Astrocyte of the cerebellum (primary cell): ENCODE measurements at regions not wholly inside any gene's neighbourhood (a gene's known extent, or its start where the extent isn't known, plus 50 kb on each side); places are given as distances from the start of the nearest gene placed in this dataset.
A peak's percentile ranks its signal among the peaks of the same experiment; 100 is the strongest.

Experiments
- DNase-seq: peaks from one replicate; pipeline ENCODE4 v3.0.0-alpha.2; 2011; ENCODE audit warnings: low read depth
- H3K4me3 ChIP-seq: 2 replicates; pipeline ENCODE4 v1.5.1; 2011; ENCODE audit warnings: mild to moderate bottlenecking, low read depth, low read length, moderate library complexity
- CTCF ChIP-seq: IDR thresholded peaks from 2 replicates; pipeline ENCODE4 v1.5.1; 2012; ENCODE audit warnings: low read length, low read depth, moderate library complexity, mild to moderate bottlenecking; ENCODE audit errors: missing control alignments
- in situ Hi-C: cut with HindIII; loops from 2 replicates; pipeline ENCODE4 v1.10.0; 2017; ENCODE audit warnings: low sequenced_read_pairs

DNA sequence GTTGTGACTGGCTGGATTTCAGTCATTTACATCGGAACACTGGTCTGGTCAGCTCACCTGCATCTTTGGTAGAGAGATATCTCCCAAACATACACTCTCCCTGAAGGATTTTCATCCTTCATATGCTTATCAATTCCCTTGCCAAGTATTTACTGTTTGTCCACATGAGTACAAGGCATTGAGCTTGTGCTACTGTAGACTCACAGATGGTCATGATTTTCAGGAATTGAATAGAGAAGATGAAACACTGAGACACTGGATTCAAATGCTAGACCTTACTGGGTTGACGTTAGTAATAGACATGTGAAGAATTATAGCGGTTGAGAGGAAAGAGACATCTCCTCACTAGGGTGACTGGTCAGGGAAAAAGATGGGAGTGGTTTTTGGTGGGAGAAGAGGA, 62.9 kb upstream of the ABL1 start:
- no peak for TF ChIP-seq CTCF
- in situ Hi-C loops, result no loop called here
- no peak overlapping the region for H3K4me3 ChIP-seq
- no peak for DNase-seq

- TF ChIP-seq CTCF, result no peak
- DNase-seq, result no peak
- H3K4me3 ChIP-seq, result no peak overlapping the region
- in situ Hi-C loops, result no loop called here
Measured at GRCh38 chr9:130774183-130774582, 60.9 kb upstream of the ABL1 start.

DNA sequence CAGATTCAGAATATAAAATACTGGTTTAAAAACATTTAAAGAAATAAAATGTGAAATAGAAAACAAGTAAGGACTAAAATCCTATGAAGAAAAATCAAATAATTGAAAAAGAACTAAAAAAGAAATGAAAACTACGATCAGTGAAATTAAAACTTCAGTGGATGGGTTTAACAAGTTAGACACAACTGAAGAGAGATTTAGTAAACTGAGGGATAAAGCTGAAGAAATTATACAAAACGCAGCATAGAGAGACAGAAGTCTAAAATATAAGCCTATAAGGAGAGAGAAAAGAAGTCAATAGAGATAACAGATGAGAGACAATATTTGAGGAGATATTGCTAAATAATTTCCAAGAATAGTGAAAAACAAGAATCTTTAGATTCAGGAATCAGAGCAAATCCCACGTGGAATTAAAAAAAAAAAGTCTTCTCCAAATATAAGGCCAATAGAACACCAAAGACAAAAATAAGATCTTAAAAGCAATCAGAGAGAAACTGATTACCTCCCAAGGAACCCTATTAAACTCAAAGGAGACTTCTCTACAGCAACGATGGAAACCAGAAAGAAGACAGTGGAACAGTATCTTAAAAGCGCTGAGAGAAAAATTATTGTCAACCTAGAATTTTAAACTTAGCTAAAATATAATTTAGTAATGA, 59.6 kb upstream of the ABL1 start:
- in situ Hi-C loops, result no loop called here
- DNase-seq, result no peak
- no peak overlapping the region for H3K4me3 ChIP-seq
- TF ChIP-seq CTCF, result no peak

GRCh38 chr9:130779153-130779855, 55.8 kb upstream of the ABL1 start:
- DNase-seq, result no peak
- in situ Hi-C loops, result no loop called here
- TF ChIP-seq CTCF, result no peak
- no peak overlapping the region for H3K4me3 ChIP-seq

GRCh38 chr9:130780415-130780814, 54.6 kb upstream of the ABL1 start:
- no peak for DNase-seq
- no peak for TF ChIP-seq CTCF
- in situ Hi-C loops, result no loop called here
- H3K4me3 ChIP-seq, result no peak overlapping the region

DNA sequence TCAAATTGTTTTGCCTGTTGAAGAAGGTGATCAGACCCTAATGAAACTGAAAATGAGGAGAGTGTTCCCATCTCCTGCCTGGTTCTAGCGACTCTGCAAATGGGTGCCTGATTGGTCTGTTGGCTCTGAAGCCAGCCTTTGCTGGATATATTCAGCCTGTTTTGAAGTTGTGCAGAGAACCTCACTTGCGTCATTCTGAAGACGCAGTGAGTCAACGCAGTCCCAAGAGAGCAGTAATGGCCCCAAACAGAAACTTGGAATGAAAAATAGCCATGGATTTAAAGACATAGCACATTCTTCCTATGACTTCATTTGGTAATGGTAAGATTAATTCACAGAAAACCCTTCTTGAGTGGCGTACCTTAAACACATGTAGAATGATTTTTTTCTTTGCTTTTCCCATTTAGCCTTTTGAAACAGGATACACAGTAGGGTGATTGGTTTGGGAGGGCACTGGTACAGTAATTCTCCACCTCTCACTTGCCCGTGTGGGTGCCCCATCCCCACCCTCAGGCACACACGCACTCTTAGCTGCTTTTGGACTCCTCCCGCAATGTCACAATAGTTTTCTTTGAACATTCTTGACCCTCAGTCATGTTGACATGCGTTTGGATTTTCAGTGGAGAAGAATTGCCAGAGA, 54.1 kb upstream of the ABL1 start:
- no peak overlapping the region for H3K4me3 ChIP-seq
- TF ChIP-seq CTCF, result no peak
- in situ Hi-C loops, result no loop called here
- peak; percentile 73 for DNase-seq
